ENCODE measurements at regions not wholly inside any gene's neighbourhood (a gene's known extent, or its start where the extent isn't known, plus 50 kb on each side); places are given as distances from the start of the nearest gene placed in this dataset.

DNA sequence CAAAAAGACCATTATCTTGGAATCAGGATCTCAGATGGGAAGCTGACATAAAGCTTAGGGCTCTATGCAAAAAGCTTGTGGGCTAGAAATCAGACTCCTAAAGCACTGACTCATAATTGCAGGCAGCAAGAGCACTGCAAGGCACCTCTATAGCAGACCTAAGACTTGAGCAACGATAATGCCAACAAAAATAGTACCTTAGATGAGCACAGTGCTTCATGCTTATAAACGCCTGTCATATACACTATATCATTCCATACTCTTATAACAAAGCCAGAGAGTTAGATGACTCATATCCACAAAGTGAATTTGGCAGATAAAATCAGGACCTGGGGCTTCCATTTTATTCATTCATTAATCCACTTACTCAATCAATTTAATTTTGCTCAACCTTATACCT, 560.8 kb downstream of the MCTP2 start:
- Histone ChIP-seq H3K9me2 (replicated peaks; ENCODE audit: insufficient read depth, low read length) (no peaks in the 10 kb centered on the region), H3K9me3 (replicated peaks; ENCODE audit: insufficient read depth, low read length) (no peaks in the 10 kb centered on the region), H3K4me1 (ENCODE audit: low read length) (no peaks in the 10 kb centered on the region), H3K79me2 (ENCODE audit: low read length) (no peaks in the 10 kb centered on the region), H3K27ac (ENCODE audit: low read length) (no peak overlapping the region), H3K4me2 (ENCODE audit: low read depth, low read length) (no peak overlapping the region), H3K4me3 (ENCODE audit: low read length) (no peak overlapping the region), H4K20me1 (ENCODE audit: insufficient read depth, low read length) (no peaks in the 10 kb centered on the region), H3F3A (ENCODE audit: insufficient read depth, low read length) (no peaks in the 10 kb centered on the region), H3K36me3 (replicated peaks; ENCODE audit: insufficient read depth, low read length) (no peaks in the 10 kb centered on the region), H3K27me3 (replicated peaks; ENCODE audit: insufficient read depth, low read length) (no peaks in the 10 kb centered on the region), H3K9ac (ENCODE audit: low read length) (no peak overlapping the region), H2AFZ (ENCODE audit: low read length) (no peak overlapping the region)
- no peak for DNase-seq
- TF ChIP-seq, protein P1, sequence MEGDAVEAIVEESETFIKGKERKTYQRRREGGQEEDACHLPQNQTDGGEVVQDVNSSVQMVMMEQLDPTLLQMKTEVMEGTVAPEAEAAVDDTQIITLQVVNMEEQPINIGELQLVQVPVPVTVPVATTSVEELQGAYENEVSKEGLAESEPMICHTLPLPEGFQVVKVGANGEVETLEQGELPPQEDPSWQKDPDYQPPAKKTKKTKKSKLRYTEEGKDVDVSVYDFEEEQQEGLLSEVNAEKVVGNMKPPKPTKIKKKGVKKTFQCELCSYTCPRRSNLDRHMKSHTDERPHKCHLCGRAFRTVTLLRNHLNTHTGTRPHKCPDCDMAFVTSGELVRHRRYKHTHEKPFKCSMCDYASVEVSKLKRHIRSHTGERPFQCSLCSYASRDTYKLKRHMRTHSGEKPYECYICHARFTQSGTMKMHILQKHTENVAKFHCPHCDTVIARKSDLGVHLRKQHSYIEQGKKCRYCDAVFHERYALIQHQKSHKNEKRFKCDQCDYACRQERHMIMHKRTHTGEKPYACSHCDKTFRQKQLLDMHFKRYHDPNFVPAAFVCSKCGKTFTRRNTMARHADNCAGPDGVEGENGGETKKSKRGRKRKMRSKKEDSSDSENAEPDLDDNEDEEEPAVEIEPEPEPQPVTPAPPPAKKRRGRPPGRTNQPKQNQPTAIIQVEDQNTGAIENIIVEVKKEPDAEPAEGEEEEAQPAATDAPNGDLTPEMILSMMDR (IDR thresholded peaks at IDR 0.05; ENCODE audit: low read length): no peak
- TF ChIP-seq EZH2phosphoT487 (IDR thresholded peaks at IDR 0.05; ENCODE audit: low read length) (no peak), EZH2 (optimal IDR thresholded peaks at IDR 0.05; ENCODE audit: low read depth, low read length) (no peak)

DNA sequence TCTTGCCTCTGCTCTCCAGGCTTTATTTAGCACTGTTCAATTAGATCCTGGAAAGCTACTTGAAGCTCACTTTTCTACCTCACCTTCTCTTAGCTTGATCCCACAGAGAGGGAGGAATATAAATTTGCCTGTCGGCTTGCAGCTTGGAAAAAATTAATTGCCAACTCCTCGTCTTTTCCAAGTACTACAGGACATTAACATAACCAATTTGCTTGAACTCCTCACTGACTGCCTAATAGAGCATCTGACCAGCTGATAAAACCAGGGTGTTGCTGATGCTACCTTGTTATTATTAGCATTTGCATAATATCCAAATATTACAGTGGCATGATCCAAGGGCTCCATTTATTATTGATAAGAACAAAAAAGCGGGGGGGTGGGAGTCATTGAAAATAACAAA, 561.8 kb downstream of the MCTP2 start:
- no peaks in the 10 kb centered on the region for H3F3A ChIP-seq (ENCODE audit: insufficient read depth, low read length)
- H3K4me1 ChIP-seq (ENCODE audit: low read length): no peaks in the 10 kb centered on the region
- no peak overlapping the region for H3K4me3 ChIP-seq (ENCODE audit: low read length)
- no peak overlapping the region for H2AFZ ChIP-seq (ENCODE audit: low read length)
- H3K9me3 ChIP-seq (replicated peaks; ENCODE audit: insufficient read depth, low read length): no peaks in the 10 kb centered on the region
- H3K9ac ChIP-seq (ENCODE audit: low read length): no peak overlapping the region
- H3K9me2 ChIP-seq (replicated peaks; ENCODE audit: insufficient read depth, low read length): no peaks in the 10 kb centered on the region
- DNase-seq: no peak
- no peak overlapping the region for H3K4me2 ChIP-seq (ENCODE audit: low read depth, low read length)
- H3K79me2 ChIP-seq (ENCODE audit: low read length): no peaks in the 10 kb centered on the region
- H3K36me3 ChIP-seq (replicated peaks; ENCODE audit: insufficient read depth, low read length): no peaks in the 10 kb centered on the region
- TF ChIP-seq EZH2 (optimal IDR thresholded peaks at IDR 0.05; ENCODE audit: low read depth, low read length): no peak
- H3K27me3 ChIP-seq (replicated peaks; ENCODE audit: insufficient read depth, low read length): no peaks in the 10 kb centered on the region
- no peak overlapping the region for H3K27ac ChIP-seq (ENCODE audit: low read length)
- no peaks in the 10 kb centered on the region for H4K20me1 ChIP-seq (ENCODE audit: insufficient read depth, low read length)

DNA sequence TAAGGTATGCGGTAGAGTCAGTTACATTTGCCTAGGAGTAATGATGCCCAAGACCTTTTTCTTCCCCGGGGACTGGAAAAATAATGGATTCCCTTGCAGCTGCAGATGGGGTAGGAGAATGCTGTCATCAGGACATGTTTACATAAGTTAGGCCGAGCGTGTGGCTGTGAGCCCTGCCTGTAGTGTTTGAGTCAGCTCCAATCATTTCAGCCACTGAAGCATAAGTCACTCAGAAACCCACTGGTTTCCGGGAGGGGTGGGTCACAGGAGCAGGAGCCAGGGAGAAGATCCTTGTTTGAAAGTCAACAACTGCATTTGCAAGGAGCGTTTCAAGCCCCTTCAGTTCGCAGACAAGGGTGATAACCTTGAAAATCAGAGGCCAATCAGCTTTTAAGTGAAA, 562.3 kb downstream of the MCTP2 start:
- no peak overlapping the region for H2AFZ ChIP-seq (ENCODE audit: low read length)
- H3F3A ChIP-seq (ENCODE audit: insufficient read depth, low read length): no peaks in the 10 kb centered on the region
- no peaks in the 10 kb centered on the region for H3K9me2 ChIP-seq (replicated peaks; ENCODE audit: insufficient read depth, low read length)
- TF ChIP-seq EZH2 (optimal IDR thresholded peaks at IDR 0.05; ENCODE audit: low read depth, low read length) (no peak), EZH2phosphoT487 (IDR thresholded peaks at IDR 0.05; ENCODE audit: low read length) (no peak)
- TF ChIP-seq, protein P1 (IDR thresholded peaks at IDR 0.05; ENCODE audit: low read length): no peak
- H3K4me1 ChIP-seq (ENCODE audit: low read length): no peaks in the 10 kb centered on the region
- no peaks in the 10 kb centered on the region for H4K20me1 ChIP-seq (ENCODE audit: insufficient read depth, low read length)
- H3K4me2 ChIP-seq (ENCODE audit: low read depth, low read length): no peak overlapping the region
- no peak overlapping the region for H3K4me3 ChIP-seq (ENCODE audit: low read length)
- H3K27me3 ChIP-seq (replicated peaks; ENCODE audit: insufficient read depth, low read length): no peaks in the 10 kb centered on the region
- no peak overlapping the region for H3K9ac ChIP-seq (ENCODE audit: low read length)
- H3K36me3 ChIP-seq (replicated peaks; ENCODE audit: insufficient read depth, low read length): no peaks in the 10 kb centered on the region
- no peak for DNase-seq
- no peaks in the 10 kb centered on the region for H3K79me2 ChIP-seq (ENCODE audit: low read length)
- H3K9me3 ChIP-seq (replicated peaks; ENCODE audit: insufficient read depth, low read length): no peaks in the 10 kb centered on the region
- no peak overlapping the region for H3K27ac ChIP-seq (ENCODE audit: low read length)

DNA sequence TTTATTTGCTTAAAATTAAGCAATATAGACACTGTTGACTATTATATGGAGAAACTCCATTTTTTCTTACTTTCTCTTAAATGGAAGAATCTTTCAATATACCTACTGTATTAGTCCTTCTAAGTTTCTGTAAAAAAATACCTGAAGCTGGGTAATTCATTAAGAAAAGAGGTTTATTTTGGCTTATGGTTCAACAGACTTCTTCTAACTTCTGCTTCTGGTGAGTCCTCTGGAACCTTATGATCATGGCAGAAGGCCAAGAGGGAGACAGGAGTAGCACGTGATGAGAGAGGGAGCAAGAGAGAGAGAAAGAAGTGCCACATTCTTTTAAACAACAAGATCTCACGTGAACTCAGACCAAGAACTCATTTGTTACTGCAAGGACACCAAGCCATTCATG, 573.3 kb downstream of the MCTP2 start:
- no peaks in the 10 kb centered on the region for H3K27me3 ChIP-seq (replicated peaks; ENCODE audit: insufficient read depth, low read length)
- no peaks in the 10 kb centered on the region for H3K9me3 ChIP-seq (replicated peaks; ENCODE audit: insufficient read depth, low read length)
- no peaks in the 10 kb centered on the region for H3K79me2 ChIP-seq (ENCODE audit: low read length)
- no peaks in the 10 kb centered on the region for H4K20me1 ChIP-seq (ENCODE audit: insufficient read depth, low read length)
- no peaks in the 10 kb centered on the region for H3K9me2 ChIP-seq (replicated peaks; ENCODE audit: insufficient read depth, low read length)
- no peaks in the 10 kb centered on the region for H3K36me3 ChIP-seq (replicated peaks; ENCODE audit: insufficient read depth, low read length)
- no peak overlapping the region for H3K4me2 ChIP-seq (ENCODE audit: low read depth, low read length)
- H3K4me3 ChIP-seq (ENCODE audit: low read length): no peak overlapping the region
- TF ChIP-seq EZH2phosphoT487 (IDR thresholded peaks at IDR 0.05; ENCODE audit: low read length) (no peak), EZH2 (optimal IDR thresholded peaks at IDR 0.05; ENCODE audit: low read depth, low read length) (no peak)
- TF ChIP-seq, protein P1 (IDR thresholded peaks at IDR 0.05; ENCODE audit: low read length): no peak
- H3K9ac ChIP-seq (ENCODE audit: low read length): no peak overlapping the region
- DNase-seq: no peak
- H3K27ac ChIP-seq (ENCODE audit: low read length): no peak overlapping the region
- no peak overlapping the region for H2AFZ ChIP-seq (ENCODE audit: low read length)
- no peaks in the 10 kb centered on the region for H3F3A ChIP-seq (ENCODE audit: insufficient read depth, low read length)
- H3K4me1 ChIP-seq (ENCODE audit: low read length): no peaks in the 10 kb centered on the region

Data from MM.1S (cell line).